Right lobe of liver (tissue), 6 donors: ENCODE measurements at regions not wholly inside any gene's neighbourhood (a gene's known extent, or its start where the extent isn't known, plus 50 kb on each side); places are given as distances from the start of the nearest gene placed in this dataset.

ENCODE experiments used
- ATAC-seq, 4 donors: fragments of 200-7000 bp; cut with Tn5 transposase; one replicate each; pipeline ENCODE4 v1.9.1; 2020; ENCODE audit warnings: mild to moderate bottlenecking in 4 of 4, moderate library complexity in 4 of 4
- DNase-seq, 3 donors: peaks; one replicate each; pipeline ENCODE4 v3.0.0-alpha.2; 2020
- H3K27ac ChIP-seq, 3 donors: fragments of 200-600 bp; one replicate each; pipeline ENCODE4 v1.8.0; 2022
- H3K27me3 ChIP-seq, 2 donors: fragments of 200-600 bp; one replicate each; pipeline ENCODE4 v1.8.0; 2022
- H3K36me3 ChIP-seq, 4 donors: fragments of 200-600 bp; sonication (generic) in 1 of 4; one replicate each; pipeline versions ENCODE4 v1.5.1 to v1.8.0; 2017 to 2022; ENCODE audit warnings: control low read depth in 1 of 4
- H3K4me1 ChIP-seq, 4 donors: fragments of 200-600 bp; sonication (generic) in 1 of 4; one replicate each; pipeline versions ENCODE4 v1.5.1 to v1.8.0; 2017 to 2022; ENCODE audit warnings: control low read depth in 1 of 4
- H3K4me3 ChIP-seq, 3 donors: fragments of 200-600 bp; one replicate each; pipeline ENCODE4 v1.8.0; 2022
- H3K9me3 ChIP-seq, 4 donors: fragments of 200-600 bp; sonication (generic) in 1 of 4; one replicate each; pipeline versions ENCODE4 v1.5.1 to v1.8.0; 2017 to 2022; ENCODE audit warnings: control low read depth in 1 of 4
- CTCF ChIP-seq, 4 donors: fragments of 200-600 bp in 3 of 4; fragments of 450-650 bp in 1 of 4; IDR thresholded peaks; one replicate each; pipeline versions ENCODE4 v1.5.1 to v1.8.0; 2016 to 2022; ENCODE audit warnings: antibody characterized with exemption in 4 of 4, mild to moderate bottlenecking in 2 of 4
- POLR2A ChIP-seq: fragments of 450-650 bp; IDR thresholded peaks from one replicate; pipeline ENCODE4 v1.6.1; 2017; ENCODE audit warnings: antibody characterized with exemption, mild to moderate bottlenecking
- WGBS: methylation state at CpG from one replicate; pipeline ENCODE4 v1.1.6; 2018; ENCODE audit warnings: low coverage, low lambda C conversion rate; ENCODE audit not compliant: insufficient coverage; ENCODE audit errors: missing lambda C conversion rate; 5-methylcytosine and 5-hydroxymethylcytosine counted together
- intact Hi-C, 2 donors: fragments of 100-400 bp; cut with DNase I; formaldehyde crosslinking; loops; one replicate each; pipeline versions ENCODE4 v1.11.2 to v1.14.1; 2022
- donor health status: DM: no; HTN: yes; CAD: no.
- donor health status: DM: no; HTN: no; CAD: no.
- donor health status: DM: no; HTN: no; CAD: no.
- donor health status: DM: no; HTN: yes; CAD: no.
- donor health status: DM: no; HTN: yes; CAD: no.

DNA sequence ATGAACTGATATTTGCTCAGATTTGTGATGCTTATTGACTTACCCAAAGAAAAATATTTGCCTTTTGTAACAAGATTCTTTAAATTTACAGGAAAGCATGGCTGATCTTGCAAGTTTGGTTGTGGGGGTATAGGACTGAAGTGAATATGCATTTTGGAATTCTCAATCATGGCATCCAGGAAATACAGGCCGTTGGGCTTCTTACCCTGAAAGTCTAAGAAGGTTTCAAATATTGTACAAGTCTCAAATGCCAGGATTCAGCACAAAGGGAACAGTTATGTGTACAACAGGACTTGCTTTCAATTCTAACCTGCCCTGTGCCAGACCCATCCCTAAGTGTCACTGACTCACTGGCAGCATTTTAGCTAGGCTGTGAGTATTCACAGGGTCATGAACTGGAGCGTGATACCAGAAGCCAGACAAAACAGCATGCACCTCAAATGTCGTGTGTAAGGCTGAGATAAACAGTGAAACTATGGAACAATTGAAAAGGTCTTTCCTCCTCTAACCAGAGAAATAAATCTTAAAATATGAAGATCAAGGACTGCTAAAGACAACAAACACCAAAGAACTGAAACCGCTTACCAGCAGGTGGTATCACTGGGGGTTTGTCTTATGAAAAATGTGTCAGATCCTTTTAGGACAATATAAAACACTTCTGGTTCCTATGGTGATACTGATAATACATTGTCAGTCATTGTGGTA, 168.6 kb upstream of the RGMB start:
- Histone ChIP-seq H3K4me3 (no peak overlapping the region), H3K36me3 (no peaks in the 10 kb centered on the region), H3K9me3 (no peaks in the 10 kb centered on the region), H3K27me3 (no peaks in the 10 kb centered on the region), H3K27ac (no peak overlapping the region), H3K4me1 (no peaks in the 10 kb centered on the region)
- no peak for TF ChIP-seq CTCF (IDR thresholded peaks at IDR 0.05)
- TF ChIP-seq POLR2A, result no peak
- ATAC-seq (no peak), DNase-seq (no peak)
- WGBS, result 36% methylated on average over 4 of the region's 4 CpGs
- intact Hi-C loops, result no loop called here

DNA sequence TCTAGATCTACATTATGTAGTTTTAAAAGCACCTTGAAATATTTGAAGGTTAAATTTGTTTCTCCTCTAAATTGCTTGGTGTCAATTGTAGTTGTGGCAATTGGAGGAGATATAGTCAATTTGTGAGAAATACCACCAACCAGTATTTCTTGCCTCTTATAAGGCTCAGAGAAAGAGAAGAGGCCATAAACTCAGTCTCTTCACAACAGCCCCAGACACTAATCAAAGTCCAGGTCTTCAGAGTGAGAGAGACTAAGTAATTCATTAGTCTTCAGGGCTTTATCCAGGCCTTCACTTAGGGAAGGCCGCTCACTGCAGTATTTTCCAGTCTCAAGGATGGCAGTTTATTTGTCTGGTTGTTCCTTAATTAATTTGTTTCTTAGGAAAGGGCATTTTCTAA, 168.0 kb upstream of the RGMB start:
- DNase-seq (no peak), ATAC-seq (no peak)
- Histone ChIP-seq H3K4me3 (no peak overlapping the region), H3K27ac (no peak overlapping the region), H3K27me3 (no peaks in the 10 kb centered on the region), H3K4me1 (no peaks in the 10 kb centered on the region), H3K36me3 (no peaks in the 10 kb centered on the region), H3K9me3 (no peaks in the 10 kb centered on the region)
- intact Hi-C loops, result no loop called here
- TF ChIP-seq CTCF (IDR thresholded peaks at IDR 0.05), result no peak
- TF ChIP-seq POLR2A, result no peak
- WGBS, result 86% methylated on average over 1 of the region's 1 CpG

GRCh38 chr5:98606961-98607360, 166.5 kb upstream of the RGMB start:
- Histone ChIP-seq H3K9me3 (no peaks in the 10 kb centered on the region), H3K4me1 (no peaks in the 10 kb centered on the region), H3K36me3 (no peaks in the 10 kb centered on the region), H3K27me3 (no peaks in the 10 kb centered on the region), H3K4me3 (no peak overlapping the region), H3K27ac (no peak overlapping the region)
- intact Hi-C loops, result no loop called here
- WGBS, result 36% methylated on average over 2 of the region's 2 CpGs
- TF ChIP-seq POLR2A (no peak), CTCF (IDR thresholded peaks at IDR 0.05) (no peak)
- DNase-seq, result no peak
- no peak for ATAC-seq

- Histone ChIP-seq H3K9me3 (no peaks in the 10 kb centered on the region), H3K4me1 (no peaks in the 10 kb centered on the region), H3K27ac (no peak overlapping the region), H3K27me3 (no peaks in the 10 kb centered on the region), H3K36me3 (no peaks in the 10 kb centered on the region), H3K4me3 (no peak overlapping the region)
- intact Hi-C loops, result no loop called here
- TF ChIP-seq POLR2A (no peak), CTCF (IDR thresholded peaks at IDR 0.05) (no peak)
- DNase-seq, result no peak
- WGBS, result 50% methylated on average over 3 of the region's 3 CpGs
- ATAC-seq, result no peak
These were observed 165.4 kb upstream of the RGMB start for GRCh38 chr5:98608052-98608451.

GRCh38 chr5:98614341-98614740, 159.1 kb upstream of the RGMB start:
- TF ChIP-seq CTCF (IDR thresholded peaks at IDR 0.05) (no peak), POLR2A (no peak)
- DNase-seq (no peak), ATAC-seq (no peak)
- no peak overlapping the region for H3K27ac ChIP-seq
- no peaks in the 10 kb centered on the region for H3K27me3 ChIP-seq
- WGBS, result 46% methylated on average over 1 of the region's 1 CpG
- intact Hi-C loops, result no loop called here
- no peak overlapping the region for H3K4me3 ChIP-seq
- no peaks in the 10 kb centered on the region for H3K4me1 ChIP-seq
- no peaks in the 10 kb centered on the region for H3K36me3 ChIP-seq
- H3K9me3 ChIP-seq, result no peaks in the 10 kb centered on the region
